ENCODE measurements at regions not wholly inside any gene's neighbourhood (a gene's known extent, or its start where the extent isn't known, plus 50 kb on each side); places are given as distances from the start of the nearest gene placed in this dataset.

DNA sequence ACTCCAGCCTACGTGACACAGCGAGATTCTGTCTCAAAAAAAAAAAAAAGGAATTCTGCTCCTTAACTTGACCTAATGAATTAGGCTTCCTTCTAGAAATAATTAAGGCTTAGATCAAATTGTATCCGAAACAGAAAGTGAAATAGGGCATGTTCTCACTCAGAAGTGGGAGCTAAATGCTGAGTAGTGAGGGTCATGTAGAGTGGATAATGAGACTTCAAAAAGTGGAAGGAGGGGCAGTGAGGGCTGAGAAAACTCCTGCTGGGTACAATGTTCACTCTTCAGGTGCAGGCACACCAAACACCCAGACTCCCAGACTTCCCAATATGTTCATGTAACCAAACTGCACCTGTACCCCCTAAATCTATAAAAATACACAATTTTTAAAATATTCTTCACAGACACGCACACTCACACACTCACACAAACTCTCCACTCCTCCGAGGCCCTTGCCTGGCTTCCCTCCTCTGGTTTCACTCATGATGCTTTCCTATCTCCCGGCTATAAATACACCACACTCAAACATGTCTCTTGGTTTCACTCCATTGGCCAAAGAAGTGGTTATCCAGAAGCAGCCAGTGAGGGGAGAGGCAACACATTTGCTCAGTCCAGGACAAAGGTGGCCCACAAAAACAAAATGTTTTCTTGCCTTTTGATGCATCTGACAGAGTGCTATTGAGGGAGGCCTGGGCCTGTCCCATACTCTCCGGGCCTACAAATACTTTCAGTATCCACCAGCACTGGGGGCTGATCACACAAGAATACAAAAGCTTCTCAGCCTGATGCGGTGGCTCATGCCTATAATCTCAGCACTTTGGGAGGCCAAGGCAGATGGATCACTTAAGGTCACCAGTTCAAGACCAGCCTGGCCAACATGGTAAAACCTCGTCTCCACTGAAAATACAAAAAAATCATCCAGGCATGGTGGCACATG, 249.2 kb downstream of the TOMM20 start:
- H3K4me1 Mint-ChIP-seq = peaks cover 43% of the 10 kb centered on the region
- ChIA-PET CTCF (interaction anchor here (0.6 to 1.2 kb wide), 2 partner anchors 18 to 204 kb away, joined by 3 to 5 read pairs; no protein-coding TSS in a partner anchor), POLR2A (interaction anchor here (0.6 to 1.0 kb wide), 4 partner anchors 132 to 404 kb away, joined by 3 to 8 read pairs (median 4); no protein-coding TSS in a partner anchor)
- H3K36me3 Mint-ChIP-seq (ENCODE audit: low read depth) = no peaks in the 10 kb centered on the region
- TF ChIP-seq, protein P1, sequence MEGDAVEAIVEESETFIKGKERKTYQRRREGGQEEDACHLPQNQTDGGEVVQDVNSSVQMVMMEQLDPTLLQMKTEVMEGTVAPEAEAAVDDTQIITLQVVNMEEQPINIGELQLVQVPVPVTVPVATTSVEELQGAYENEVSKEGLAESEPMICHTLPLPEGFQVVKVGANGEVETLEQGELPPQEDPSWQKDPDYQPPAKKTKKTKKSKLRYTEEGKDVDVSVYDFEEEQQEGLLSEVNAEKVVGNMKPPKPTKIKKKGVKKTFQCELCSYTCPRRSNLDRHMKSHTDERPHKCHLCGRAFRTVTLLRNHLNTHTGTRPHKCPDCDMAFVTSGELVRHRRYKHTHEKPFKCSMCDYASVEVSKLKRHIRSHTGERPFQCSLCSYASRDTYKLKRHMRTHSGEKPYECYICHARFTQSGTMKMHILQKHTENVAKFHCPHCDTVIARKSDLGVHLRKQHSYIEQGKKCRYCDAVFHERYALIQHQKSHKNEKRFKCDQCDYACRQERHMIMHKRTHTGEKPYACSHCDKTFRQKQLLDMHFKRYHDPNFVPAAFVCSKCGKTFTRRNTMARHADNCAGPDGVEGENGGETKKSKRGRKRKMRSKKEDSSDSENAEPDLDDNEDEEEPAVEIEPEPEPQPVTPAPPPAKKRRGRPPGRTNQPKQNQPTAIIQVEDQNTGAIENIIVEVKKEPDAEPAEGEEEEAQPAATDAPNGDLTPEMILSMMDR (IDR thresholded peaks at IDR 0.05) = no peak
- intact Hi-C loops (cut with micrococcal nuclease) = loop anchor here (2.0 to 5.0 kb wide), 3 partner anchors 37 to 203 kb away; no protein-coding TSS in a partner anchor
- ATAC-seq (ENCODE audit: low read depth) (no peak), DNase-seq (no peak)
- no peaks in the 10 kb centered on the region for H3K9me3 Mint-ChIP-seq
- H3K4me3 Mint-ChIP-seq = no peak overlapping the region
- peak overlapping the region; percentile 9 for H3K27ac Mint-ChIP-seq
- H3K27me3 Mint-ChIP-seq = no peaks in the 10 kb centered on the region

DNA sequence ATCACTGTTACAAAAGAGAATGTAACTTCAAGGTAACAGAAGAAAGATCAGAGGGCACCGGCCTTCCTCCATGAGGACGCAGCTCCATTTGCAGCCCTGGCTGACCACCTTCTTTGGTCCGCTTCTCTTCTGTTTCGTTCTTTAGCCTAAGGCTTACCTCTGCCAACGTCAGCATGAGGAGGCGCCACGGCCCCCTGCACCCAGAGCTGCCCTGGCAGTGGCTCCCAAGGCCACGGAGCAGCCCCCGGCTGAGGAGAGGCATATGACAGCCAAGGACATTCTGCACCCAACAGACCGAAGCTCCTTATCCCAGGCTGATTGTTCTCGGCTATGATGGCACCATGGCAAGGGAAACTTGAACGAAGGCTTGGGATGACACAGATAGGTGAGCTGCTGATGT, 250.3 kb downstream of the TOMM20 start:
- ATAC-seq (ENCODE audit: low read depth) = no peak
- intact Hi-C loops (cut with micrococcal nuclease) = no loop called here
- ChIA-PET POLR2A (interaction anchor here (0.6 kb wide), 1 partner anchor 403 kb away, joined by 3 read pairs; no protein-coding TSS in a partner anchor), CTCF (interaction anchor here (1.2 kb wide), 1 partner anchor 205 kb away, joined by 5 read pairs; no protein-coding TSS in a partner anchor)
- H3K4me1 Mint-ChIP-seq = peaks cover 43% of the 10 kb centered on the region
- no peaks in the 10 kb centered on the region for H3K27me3 Mint-ChIP-seq
- no peak for DNase-seq
- TF ChIP-seq, protein P1 (IDR thresholded peaks at IDR 0.05) = no peak
- H3K36me3 Mint-ChIP-seq (ENCODE audit: low read depth) = no peaks in the 10 kb centered on the region
- H3K27ac Mint-ChIP-seq = no peak overlapping the region
- H3K9me3 Mint-ChIP-seq = no peaks in the 10 kb centered on the region
- H3K4me3 Mint-ChIP-seq = no peak overlapping the region

- H3K4me3 Mint-ChIP-seq = no peak overlapping the region
- ChIA-PET POLR2A (no interaction called here), CTCF (no interaction called here)
- DNase-seq (no peak), ATAC-seq (ENCODE audit: low read depth) (no peak)
- TF ChIP-seq, protein P1 (IDR thresholded peaks at IDR 0.05) = no peak
- H3K36me3 Mint-ChIP-seq (ENCODE audit: low read depth) = no peaks in the 10 kb centered on the region
- no peaks in the 10 kb centered on the region for H3K9me3 Mint-ChIP-seq
- H3K27ac Mint-ChIP-seq = no peak overlapping the region
- H3K4me1 Mint-ChIP-seq = peaks cover 38% of the 10 kb centered on the region
- intact Hi-C loops (cut with micrococcal nuclease) = no loop called here
- H3K27me3 Mint-ChIP-seq = no peaks in the 10 kb centered on the region
Observed at GRCh38 chr1:234877761-234878160, 250.9 kb downstream of the TOMM20 start.

- peaks cover 22% of the 10 kb centered on the region for H3K4me1 Mint-ChIP-seq
- ATAC-seq (ENCODE audit: low read depth) = no peak
- intact Hi-C loops (cut with micrococcal nuclease) = no loop called here
Observed at GRCh38 chr1:234875953-234876855, 252.4 kb downstream of the TOMM20 start.

More at GRCh38 chr1:234875953-234876855, 252.4 kb downstream of the TOMM20 start:
- Mint-ChIP-seq H3K9me3 (no peaks in the 10 kb centered on the region), H3K4me3 (no peak overlapping the region), H3K27me3 (no peaks in the 10 kb centered on the region), H3K27ac (no peak overlapping the region), H3K36me3 (ENCODE audit: low read depth) (no peaks in the 10 kb centered on the region)
- TF ChIP-seq, protein P1 (IDR thresholded peaks at IDR 0.05) = no peak
- ChIA-PET POLR2A (interaction anchor here (1.0 to 1.2 kb wide), 4 partner anchors 12 to 136 kb away, joined by 3 to 6 read pairs (median 3); no protein-coding TSS in a partner anchor), CTCF (no interaction called here)
- no peak for DNase-seq
